Posterior vena cava (tissue), 2 donors: ENCODE measurements at regions not wholly inside any gene's neighbourhood (a gene's known extent, or its start where the extent isn't known, plus 50 kb on each side); places are given as distances from the start of the nearest gene placed in this dataset.

Experiments used
- DNase-seq: peaks from one replicate; pipeline ENCODE4 v3.0.0-alpha.2; 2020; ENCODE audit warnings: low spot score
- intact Hi-C, 2 donors: fragments of 100-400 bp; cut with DNase I; formaldehyde crosslinking; loops; one replicate each; pipeline versions ENCODE4 v1.14.1 to v1.14.2; 2022 to 2023
- donor health status: DM: yes; HTN: yes; CAD: no.
- donor health status: DM: yes; HTN: yes; CAD: no.

DNA sequence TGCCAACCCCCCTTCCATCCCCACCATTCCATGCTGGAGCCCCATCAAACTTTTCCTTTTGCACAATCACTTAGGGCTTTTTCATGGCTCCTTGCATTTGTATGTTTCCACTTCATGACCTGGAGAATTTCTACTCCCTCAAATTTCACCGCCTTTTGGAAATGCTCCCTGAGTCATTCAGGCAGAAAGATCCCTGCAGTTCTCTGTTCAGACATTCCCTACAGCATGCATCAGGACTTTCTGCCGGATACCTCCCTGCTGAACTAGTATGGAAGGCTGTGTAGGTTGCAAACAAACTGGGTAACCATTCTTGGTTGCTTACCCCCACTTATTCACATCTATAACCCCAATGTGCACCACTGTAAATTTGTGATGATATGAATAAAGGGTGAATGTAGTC lies 389.6 kb upstream of the CELF4 start:
- DNase-seq = no peak
- intact Hi-C loops = no loop called here

DNA sequence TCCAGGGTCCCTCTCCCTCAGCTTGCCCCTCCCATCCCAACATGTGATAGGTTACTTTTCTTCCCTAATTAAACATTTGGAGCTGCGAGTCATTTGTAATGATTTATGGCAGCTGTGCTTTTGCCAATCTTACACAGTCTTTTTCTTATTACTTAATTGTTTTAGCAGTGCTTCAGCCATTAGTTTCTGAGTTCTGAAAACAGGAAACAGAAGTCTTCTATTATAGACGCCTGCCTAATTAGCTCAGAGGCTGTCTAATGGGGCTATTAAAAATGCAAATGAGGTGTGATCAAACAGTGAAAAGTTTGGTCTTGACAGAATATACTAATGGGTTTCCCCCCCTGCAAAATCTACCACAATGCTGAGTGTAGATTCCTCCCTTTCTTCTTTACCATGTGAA lies 388.3 kb upstream of the CELF4 start:
- intact Hi-C loops = no loop called here
- no peak for DNase-seq

DNA sequence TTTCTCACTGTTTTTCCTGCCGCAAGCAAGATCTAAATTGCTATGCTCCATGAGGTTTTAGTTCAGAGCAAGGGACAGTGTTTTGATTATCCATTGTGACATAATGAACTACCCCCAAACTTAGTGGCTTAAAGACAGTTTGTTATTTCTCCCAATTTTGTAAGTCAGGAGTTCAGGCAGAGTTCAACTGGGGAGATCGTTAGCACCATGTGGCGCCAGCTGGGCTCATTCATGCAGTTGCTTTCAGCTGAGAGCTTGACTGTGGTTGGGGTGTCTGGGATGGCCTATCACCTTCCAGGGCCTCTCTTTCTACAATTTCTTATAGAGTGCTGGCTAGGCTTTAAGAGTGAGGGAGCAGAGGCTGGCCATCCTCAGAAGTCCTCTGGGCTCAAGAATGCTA lies 382.9 kb upstream of the CELF4 start:
- intact Hi-C loops = no loop called here
- DNase-seq = no peak

DNA sequence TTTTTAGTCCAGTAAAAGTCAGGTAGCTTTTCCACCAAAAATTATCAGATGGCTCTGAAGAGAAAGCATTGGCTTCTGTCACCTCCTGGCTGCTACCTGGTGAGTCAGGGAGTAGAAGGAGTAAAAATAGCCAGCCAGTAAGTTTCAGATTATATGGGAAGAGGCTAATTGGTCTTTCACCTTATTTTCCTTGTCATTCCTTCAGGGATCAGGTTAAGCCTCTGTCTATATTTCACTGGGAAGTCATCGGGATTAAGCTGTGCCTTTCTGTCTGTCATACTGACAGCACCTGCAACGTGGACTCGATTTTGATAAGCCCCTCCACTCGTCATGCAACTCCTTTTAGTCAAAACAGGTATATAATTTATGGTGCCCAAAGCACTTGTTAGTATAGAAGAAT lies 380.7 kb upstream of the CELF4 start:
- no peak for DNase-seq
- intact Hi-C loops = no loop called here

DNA sequence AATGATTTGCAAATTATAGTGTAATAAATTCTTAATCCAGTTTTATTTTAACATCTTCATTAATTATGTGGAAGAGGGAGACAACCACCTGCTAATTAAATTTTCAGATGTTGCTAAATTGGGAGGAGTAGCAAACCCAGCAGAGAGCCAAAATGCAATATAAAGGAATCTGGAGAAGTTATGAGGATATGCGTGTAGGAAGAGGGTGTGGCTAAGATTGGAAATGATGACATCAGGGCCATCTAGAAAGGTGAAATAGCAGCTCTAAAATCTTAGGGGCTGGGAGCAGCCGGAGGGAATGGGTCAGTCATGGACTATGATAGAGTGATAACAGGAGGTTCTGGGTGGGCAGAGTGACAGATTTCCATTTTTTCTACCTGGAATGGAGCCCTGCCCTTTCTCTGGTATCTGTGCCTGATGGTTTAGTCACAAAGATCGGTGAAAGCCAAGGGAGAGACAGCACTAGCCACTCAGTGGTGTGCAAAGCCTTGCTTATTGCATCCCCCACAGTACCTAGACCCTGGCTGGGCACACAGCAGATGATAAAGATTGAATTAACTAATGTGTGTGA lies 379.2 kb upstream of the CELF4 start:
- no peak for DNase-seq
- intact Hi-C loops = no loop called here

DNA sequence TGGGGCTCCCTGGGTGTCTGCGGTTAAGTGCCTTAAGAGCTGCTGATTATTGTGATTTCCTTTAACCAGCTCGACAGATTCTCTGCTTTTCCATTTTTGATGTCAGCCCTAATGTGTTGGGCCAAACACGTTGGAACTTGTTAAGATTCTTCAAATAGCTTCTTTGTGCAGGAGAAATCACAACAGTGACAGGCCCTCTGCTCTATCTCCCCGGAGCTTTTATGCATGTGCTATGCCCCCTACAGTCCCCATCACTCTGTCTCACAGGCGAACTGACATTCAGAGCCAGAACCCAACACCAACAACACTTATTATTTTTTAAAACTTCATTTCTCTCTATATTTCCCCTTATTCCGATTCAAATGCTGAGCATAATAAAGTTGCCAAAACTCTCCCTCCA lies 371.7 kb upstream of the CELF4 start:
- no peak for DNase-seq
- intact Hi-C loops = no loop called here

DNA sequence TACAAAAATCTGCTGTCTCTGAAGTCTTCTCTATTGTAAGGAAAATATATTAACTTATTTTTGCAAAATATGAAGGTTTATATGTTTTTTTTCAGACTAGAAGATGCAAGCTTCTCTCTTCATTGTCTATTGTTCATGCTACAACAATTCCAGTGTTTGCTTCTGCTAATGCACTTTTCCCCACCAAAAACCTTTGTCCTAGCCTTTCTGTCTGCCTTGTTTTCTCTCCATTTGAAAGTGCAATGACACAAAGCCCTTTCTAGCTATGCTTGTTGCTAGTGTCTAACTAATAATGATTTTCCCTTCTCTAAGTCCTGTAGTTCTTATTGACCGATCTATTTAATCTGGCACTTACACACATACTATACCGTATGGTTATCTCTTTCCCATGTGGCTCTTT lies 369.5 kb upstream of the CELF4 start:
- DNase-seq = no peak

DNA sequence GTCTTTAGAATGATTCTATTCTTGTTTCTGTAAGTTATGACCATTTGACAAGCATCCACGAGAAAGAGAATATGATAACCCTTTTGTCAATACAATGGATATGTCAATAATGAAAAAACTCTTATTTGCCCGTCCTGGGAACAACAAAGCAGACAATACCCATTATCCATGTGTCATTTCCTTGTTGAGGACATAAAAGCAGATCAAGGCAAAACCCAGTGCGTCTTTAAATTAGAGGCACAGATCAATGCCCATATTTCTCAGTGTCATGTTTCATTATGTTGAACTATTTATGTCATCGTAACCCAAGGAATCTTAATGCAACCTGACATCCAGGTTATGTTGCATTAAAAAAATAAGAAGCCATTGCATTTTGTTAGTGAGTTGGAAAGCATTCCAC lies 365.0 kb upstream of the CELF4 start:
- intact Hi-C loops = no loop called here
- no peak for DNase-seq

More for the DNA sequence above, 369.5 kb upstream of the CELF4 start:
- intact Hi-C loops = no loop called here

DNA sequence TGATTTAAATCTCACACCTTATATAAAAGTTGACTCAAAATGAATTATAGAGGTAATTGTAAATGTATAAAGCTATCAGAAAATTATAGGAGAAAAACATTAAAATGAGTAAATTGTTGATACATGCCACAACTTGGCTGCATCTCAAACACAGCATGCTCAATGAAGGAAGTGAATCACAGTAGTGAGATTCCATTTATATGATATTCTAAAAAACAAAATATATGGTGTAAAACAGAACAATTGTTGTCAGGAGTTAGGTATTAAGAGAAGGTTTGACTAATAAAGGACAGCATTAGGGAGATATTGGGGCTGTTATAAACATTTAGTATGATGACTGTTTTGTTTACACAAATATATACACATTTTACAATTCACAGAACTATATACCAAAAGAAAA lies 356.6 kb upstream of the CELF4 start:
- no peak for DNase-seq
- intact Hi-C loops = no loop called here

DNA sequence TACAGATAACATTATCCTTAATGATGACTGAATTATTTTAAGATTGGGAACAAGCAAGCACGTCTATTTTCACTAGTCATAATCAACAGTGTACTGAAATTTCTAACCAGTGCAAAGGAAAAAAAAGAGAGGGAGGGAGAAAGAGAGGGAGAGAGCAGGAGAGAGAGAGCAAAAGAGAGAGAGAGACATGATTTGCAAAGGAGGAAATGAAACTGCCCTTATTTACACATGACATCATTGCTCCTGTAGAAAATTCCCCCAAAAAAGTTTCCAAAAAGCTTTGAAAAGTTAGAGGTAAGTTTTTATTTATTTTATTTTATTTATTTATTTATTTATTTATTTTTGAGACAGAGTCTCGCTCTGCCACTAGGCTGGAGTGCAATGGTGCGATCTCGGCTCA lies 355.3 kb upstream of the CELF4 start:
- DNase-seq = no peak
- intact Hi-C loops = no loop called here

DNA sequence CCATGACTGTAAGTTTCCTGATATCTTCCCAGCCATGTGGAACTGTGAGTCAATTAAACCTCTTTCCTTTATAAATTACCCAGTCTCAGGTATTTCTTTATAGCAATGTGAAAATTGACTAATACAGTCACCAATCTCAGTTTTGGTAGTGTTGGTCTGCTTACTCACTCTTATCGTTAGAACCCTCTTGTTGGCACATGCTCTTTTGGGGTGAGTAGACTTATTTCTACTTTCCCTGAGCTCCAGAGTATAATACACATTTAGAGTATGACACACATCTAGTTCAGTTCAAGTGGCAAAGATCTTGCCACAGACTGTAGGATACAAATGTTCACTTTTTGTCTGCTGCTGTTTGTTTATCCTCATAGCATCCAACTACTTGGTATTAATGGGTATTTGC lies 347.5 kb upstream of the CELF4 start:
- intact Hi-C loops = no loop called here
- no peak for DNase-seq

DNA sequence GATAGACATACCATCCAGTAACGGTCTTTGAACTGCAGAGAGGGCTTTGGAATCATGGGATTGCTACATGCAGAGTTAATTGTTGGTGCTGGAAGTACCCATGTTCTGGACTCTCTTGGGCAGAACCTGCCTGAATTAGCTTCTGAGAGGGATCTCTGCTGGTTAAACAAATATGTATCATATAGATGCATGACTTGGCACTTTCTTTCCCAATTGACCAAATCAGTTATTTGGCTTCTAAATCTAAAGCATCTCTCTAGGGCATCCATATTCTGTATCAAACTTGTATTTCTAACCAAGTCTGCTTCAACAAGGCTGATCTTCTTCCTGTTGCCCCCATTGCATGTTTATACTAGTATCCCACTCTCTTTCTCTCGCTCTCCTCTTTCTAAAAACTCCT lies 336.7 kb upstream of the CELF4 start:
- no peak for DNase-seq
- intact Hi-C loops = no loop called here

DNA sequence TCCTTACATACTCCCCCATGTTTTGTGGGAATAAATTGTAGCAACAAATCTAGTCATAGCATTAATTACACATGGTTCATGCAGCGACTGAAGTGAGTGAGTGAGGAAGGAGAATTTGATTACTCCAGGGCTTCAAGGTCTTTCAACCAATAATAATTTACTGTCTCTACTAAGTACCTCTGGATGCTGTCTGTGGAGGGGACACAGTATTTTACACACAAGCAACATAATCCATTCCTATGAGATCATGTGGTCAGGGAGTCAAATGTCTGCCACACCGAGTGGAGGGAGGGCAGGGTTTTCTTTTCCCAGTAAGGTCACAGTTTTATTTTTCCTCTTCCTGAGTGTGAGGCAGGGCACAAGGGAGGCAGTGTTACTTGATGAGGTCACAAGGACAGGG lies 334.7 kb upstream of the CELF4 start:
- intact Hi-C loops = no loop called here
- DNase-seq = no peak

DNA sequence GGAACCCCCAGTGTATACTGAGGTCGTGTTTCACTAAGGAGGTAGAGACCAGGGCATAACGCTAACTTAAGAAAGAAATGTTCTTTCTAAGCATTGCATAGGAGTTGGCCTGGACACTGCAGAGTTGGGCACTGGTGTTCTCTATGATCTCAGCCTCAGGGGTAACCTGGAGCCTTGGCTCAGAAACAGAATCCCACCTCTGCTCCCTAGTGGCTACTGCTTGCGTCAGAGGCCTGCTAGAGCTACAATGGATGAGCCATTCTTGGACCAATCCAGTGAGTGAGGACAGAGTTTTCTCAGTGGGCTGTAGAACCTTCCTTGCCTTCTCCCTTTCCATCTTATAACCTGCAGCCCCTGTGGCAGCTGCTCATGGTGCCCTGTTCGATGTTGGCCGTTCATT lies 324.4 kb upstream of the CELF4 start:
- intact Hi-C loops = no loop called here
- no peak for DNase-seq

DNA sequence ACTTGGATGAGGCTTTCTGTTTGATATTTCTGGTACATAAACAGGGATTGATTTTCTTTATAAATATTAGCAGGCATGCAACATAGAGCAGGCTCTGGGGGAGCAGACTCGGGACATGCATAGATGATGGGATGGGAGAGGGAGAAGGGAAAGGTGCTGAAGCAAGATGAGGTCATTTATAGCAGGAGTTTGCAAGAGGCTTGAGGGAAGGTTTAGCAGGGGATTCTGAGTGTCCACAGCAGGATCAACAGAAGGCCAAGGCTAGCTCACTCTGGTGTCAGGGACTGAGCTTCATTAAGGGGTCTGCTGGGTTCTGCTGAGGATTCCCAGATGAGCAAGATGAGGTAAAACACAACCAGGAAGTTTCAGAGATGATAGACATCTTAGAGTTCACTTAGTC lies 309.1 kb upstream of the CELF4 start:
- intact Hi-C loops = no loop called here

DNA sequence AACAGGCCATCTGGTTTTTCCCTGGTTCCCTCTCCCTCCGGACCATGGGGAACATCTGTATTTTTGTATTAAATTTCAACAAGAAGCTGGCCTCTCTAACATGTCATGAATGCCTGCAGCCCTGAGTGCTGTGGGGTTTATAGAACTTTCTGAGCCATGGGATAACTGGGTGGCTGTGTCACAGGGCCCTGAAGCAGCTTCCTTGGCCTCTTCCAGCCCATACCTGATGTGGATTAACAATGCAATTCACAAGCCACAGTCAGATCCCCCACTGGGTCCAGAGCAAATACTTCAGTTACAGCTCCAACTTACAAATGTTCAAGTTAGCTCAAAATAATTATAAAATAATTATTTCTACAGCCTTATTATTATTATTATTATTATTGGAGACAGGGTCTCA lies 307.8 kb upstream of the CELF4 start:
- intact Hi-C loops = no loop called here
- DNase-seq = no peak

More for the DNA sequence above, 309.1 kb upstream of the CELF4 start:
- no peak for DNase-seq

DNA sequence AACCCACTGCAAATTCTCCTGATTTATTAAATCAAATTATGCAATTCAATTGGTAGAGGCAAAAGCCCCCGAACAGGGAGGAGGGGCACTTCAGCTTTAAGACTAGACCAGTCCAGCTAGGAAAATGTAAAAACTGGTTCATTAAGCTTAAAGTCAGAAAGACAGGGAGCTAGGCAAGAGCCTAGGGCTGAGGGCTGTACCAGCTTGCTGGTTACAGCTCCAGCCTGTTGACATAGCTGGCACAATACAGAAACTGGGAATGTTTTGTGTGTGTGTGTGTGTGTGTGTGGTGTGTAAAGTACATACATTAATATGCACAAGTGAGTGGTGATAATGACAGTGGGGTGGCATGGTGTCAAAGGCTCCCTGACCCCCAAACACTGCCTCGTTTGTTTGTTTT lies 307.0 kb upstream of the CELF4 start:
- no peak for DNase-seq
- intact Hi-C loops = no loop called here

DNA sequence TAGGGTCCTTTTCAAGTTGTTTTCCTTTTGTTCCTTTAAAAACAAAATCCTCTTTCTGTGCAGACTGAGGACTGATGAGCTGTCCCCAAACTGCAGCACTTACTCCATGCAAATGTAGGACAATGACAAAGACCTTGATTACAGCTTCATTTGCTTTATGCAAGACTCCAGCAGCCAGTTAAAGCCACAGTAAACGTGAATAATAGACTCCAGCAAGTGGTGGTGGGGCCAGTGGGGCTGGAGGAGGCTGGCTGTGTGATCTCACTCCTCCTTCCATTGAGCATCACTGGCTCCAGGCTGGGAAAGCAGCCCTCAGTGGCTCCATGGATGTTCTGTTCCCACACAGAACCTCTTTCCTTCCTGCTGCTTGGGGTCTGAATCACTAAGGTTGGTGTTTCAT lies 306.0 kb upstream of the CELF4 start:
- intact Hi-C loops = no loop called here
- DNase-seq = no peak

DNA sequence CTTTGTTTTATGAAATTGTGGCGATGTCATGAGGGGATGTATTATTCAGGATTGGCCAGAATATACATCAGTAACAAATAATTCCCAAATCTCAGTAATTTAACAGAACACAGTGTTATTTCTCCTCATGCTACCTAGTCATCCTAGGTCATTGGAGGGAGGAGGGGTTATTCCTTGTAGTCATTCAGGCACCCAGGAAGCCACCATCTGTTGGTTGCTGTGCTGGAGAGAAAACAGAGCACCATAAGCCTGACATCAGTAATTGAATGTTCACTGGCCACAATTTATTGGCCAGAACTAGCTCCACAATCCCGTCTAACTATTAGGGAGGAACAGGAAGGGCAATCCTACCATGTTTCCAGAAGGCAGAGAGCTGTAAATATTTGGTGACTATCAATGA lies 303.5 kb upstream of the CELF4 start:
- DNase-seq = no peak

DNA sequence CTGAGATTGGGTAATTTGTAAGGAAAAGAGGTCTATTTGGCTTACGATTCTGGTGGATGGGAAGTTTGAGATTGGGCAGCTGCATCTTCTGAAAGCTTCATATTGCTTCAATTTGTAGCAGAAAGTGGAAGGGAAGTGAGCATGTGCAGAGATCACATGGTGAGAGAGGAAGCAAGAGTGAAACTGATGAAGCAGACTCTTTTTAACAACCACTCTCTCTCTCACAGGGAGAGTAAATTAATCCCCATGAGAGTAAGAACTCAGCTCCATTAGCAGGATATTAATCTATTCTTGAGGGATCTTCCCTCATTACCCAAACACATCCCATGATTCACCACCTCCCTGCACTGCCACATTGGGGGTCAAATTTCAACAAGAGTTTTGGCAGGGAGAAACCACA lies 298.5 kb upstream of the CELF4 start:
- no peak for DNase-seq
- intact Hi-C loops = no loop called here

More for the DNA sequence above, 303.5 kb upstream of the CELF4 start:
- intact Hi-C loops = no loop called here

DNA sequence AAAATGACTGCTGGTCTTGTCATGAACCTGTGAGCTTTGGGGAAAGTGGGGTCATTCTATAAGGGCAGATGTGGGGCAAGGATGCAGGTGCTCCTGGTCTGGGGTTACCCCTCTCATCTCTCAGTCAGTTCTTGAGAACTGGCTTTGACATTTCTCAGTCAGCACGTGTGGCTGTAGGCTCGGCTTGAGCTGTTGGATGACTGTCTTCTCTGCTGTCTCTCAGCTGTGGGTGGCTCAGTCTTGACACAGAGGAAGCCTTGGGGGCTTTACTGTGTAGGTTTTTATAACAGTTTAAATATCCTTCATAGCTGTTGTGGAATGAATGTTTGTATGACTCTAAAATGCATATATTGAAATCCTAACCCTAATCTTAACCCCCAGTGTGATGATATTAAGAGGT lies 296.4 kb upstream of the CELF4 start:
- DNase-seq = no peak
- intact Hi-C loops = no loop called here

DNA sequence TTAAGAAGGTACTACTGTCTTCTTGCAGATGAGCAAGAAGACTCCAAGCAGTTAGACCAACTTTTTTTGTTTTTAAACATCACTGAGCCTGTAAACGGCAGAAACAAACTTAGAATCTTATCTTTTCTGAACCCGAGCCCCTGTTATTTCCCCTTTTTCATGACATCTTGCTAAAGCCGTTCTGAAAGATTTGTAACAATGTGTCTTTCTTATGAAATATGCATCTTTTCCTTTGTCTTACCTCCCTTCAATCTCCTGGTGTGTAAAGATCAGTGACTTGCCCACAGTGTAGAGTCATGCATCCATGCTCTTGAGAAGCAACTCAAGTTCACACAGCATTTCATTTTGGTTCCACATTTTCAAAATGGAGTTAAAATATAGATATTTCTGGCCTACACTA lies 288.8 kb upstream of the CELF4 start:
- intact Hi-C loops = no loop called here

More for the DNA sequence above, 288.8 kb upstream of the CELF4 start:
- DNase-seq = no peak
